ENCODE measurements at regions not wholly inside any gene's neighbourhood (a gene's known extent, or its start where the extent isn't known, plus 50 kb on each side); places are given as distances from the start of the nearest gene placed in this dataset.

DNA sequence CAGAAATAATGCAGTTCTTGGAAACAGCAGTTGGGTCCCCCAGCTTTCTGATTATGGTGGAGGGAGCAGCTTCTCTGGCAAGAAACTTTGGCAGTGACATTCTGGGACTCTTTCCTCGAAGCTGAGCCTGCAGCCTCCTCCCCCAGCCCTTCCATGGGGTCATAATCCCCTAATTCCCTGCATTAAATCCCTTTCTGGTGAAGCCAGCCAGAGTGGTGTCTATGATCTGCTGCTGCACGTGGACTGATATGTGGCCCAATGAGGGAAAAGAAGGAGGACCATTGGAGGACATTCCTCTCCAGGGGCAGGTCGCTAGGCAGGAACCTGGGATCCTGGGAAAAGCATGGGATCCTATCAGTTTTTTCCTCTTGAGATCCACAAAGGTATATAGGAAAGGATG, 470.5 kb downstream of the RPS24 start:
- no peak for DNase-seq

DNA sequence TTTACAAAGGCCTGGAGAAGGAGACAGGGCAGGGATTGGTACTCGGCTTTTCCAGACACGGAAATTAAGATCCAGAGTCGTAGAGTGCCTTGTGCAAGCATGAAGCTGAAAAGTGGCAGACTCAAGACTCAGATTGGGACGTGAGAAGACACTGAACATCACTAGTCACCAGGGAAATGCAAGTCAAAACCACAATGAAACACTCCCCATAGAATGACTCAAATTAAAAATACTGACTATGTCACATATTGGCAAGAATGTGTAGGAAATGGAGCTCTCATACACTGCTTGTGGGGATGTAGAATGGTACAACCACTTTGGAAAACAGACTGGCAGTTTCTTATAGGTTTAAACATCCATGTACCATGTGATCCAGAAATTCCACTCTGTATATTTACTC, 472.0 kb downstream of the RPS24 start:
- no peak for DNase-seq

DNA sequence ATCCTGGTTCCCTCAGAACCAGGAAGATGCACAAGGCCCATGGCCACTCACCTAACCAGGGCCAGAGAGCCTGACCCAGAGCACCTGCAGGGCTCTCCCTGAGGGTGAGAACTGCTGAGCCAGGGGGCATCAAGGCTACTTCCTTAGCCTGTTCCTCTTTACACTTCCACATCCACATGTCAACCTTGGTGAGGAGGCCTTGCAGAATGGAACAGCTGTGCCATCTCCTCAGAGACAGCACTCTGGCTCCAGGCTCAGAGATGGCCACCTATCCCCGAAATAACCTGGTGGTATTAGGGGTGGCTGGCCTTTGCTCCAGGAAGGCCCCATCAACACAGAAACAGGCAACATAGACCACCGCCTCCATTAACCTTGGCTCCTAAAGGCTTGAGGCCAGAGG, 473.0 kb downstream of the RPS24 start:
- DNase-seq, result no peak

DNA sequence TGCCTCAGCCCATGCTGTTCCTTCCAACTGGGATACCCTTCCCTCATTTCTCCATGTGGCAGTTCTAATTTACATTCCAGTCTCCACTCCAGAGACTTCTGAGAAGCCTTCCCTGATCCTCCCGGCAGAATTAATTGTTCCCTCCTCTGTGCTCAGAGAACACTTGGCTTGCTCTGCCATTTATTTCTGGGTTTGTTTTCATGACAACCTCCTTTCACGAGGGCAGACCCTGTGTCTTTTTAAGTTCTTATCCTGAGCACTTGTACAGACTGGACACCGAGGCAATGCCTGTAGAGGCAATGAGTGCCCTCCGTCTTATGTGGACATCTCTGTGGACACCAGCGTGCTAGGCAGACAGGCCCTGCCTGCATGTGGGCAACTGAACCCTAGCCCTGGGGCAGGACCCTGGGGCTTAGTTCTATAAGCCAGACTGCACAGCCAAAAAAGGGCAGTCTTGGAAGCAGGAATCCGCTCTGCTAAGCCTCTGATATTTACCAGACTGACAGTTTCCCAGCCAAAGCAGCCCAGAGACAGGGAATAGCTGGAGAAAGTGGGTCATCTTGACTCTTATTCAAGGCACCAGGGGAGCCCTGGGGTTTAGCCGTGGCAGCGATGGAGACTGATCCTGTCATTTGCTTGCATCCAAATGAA, 474.0 kb downstream of the RPS24 start:
- no peak for DNase-seq

DNA sequence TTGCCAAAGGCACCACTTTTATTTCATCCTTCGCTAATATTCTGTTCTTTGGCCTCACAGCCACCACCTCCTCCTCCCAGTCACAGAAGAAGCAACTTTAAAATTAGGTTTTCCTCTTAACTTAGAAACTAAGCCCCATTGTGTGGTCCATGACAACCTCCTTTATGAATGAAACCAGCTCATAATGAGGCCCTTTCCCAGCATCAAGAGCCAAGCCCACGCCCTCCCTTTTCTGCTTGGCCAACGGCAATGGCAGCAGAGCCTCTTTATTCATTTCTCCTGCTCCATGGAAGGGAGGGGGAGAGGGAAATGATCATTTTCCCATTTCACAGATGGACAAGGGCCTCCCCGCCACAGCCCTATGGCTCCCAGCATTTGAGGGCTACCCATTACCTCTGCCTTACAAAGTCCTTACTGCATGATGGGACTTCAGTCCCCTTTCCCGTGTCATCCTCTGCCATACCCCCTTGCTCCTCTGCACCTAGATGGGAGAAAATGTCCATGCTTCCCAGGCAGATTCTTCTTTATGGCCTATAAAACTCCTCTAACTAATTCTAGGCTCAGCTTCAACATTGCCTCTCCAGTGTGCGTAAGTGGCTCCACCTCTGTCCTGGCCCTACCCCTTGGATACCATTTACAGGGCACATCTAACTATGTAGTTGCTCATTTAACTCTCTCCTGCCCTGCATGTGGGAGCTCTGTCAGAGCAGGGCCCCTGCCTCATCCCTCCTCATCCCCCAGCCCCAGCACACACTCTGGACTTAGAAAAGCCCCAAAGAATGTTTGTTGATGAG, 475.5 kb downstream of the RPS24 start:
- DNase-seq, result no peak

DNA sequence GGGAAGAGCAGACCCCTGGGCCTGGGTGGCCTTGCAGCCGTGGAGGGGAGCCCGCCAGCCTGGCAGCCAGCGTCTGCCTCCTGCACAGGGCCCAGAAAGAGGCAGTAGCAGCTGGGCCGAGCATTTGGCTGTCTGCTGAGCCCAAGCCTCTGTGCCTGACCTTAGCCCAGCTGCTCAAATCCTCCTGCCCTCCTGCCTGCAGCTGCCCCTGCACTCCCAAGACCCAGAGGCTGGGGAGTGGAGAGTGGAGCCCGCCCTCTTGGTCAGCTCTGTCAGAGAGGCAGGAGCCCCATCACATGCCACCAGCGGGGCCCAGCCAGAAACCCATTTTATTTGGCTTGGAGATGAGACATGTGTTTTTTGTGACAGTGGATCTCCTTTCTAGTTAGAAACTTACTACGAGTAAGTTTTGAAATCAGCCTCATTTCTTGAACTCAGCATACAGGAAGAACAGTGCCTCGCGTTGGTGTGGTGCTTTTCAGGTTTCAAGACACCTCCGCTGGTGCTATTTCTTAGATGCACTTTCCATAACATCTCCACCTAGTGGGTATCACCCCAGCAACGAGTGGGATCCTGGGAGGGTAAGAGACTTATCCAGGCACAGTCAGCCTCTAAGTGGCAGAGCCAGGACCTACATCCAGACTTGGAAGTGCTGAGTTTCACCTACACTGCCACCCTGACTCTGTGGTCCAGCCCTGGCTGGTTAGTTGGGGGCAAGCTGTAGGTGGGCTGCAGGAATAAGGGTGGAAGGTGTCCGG, 477.1 kb downstream of the RPS24 start:
- no peak for DNase-seq

DNA sequence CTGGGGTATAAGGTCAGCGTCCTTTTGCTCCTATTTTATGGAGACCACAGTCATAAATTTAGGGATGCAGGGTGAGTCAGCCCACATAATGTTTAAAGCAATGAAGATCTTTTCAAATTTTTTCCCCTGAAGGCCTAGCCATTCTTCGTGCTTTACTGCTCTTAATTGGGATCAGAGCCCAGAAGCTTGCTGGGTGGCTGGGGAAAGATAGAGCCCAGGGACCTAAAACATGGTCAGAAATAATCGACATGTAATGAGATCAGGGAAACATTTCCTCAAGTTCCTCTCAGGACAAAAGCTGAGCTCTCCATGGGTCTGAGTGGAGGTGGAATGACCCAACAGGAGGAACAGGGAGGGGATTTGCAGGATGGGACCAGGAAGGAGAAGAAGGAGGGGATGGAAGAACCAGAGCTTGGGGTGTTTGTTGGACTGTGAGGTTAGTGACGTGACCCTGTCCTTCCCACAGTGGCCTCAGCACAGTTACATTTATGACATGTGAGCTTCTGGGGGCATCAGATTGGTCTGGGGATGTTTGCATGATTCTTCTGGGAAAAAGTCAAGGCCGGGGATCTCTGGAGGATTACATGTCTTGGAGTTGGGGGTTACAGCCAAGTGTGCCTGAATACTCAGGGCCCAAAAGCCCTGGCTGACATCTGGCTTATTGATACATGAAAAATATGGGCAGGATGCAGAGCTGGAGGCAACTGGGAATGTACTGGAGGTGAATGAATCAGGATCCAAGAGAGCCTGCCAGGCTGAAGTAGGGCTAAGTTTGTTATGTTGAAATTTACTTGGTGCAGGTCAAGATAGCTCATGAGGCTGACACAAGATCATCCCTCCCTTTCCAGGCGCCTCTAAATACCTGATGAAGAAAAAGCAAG, 477.9 kb downstream of the RPS24 start:
- no peak for DNase-seq

DNA sequence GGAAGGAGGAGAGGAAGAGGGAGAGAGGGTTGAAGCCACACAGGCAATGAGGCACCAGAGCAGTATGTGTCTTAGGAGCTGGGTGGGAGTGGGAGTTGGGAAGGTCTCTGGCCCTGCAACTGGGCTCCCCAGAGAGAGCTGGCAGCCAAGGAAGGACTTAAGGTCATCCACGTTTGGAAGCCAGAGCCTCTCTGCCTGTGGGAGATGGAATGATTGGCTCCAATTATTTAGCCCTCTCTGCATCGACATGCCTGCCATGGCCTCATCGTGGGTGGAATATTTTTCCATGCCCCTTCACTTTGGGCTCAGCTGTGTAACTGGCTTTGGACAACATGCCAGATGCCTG, 478.5 kb downstream of the RPS24 start:
- no peak for DNase-seq

DNA sequence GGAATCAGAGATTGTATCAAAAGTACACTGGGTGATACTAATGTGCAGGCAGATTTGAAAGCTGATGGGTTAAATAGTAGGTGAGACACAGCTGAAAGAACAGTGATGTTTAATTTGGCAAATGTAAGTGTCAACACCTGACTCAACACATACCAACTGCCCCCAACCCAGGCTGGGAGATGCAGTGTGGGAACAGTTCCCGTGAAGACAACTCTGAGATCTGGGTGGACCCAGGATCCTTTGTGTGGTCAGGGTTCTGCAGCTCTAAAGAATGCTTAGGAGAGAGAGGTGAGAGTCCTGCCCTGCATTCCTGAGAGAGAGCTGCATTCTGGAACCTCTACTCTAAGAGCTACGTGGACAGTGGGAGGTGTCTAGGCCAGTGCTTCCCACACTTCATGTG, 479.7 kb downstream of the RPS24 start:
- no peak for DNase-seq

DNA sequence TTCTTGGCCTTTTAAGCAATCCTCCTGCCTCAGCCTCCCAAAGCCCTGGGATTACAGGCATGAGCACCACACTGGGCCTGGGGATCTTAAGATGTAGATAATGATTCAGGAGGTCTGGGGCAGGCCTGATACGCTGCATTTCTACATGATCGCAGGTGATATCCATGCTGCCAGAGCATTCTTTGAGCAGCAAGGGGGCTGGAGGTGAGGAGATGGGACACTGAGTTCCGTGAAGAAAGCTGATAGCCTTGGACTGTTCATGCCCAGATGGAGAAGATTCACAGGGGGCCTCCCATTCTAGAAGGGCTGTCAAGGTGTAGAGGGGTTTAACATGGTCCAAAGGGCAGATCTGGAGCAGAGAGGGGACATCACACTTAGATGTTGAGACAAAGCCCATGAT, 480.3 kb downstream of the RPS24 start:
- no peak for DNase-seq

DNA sequence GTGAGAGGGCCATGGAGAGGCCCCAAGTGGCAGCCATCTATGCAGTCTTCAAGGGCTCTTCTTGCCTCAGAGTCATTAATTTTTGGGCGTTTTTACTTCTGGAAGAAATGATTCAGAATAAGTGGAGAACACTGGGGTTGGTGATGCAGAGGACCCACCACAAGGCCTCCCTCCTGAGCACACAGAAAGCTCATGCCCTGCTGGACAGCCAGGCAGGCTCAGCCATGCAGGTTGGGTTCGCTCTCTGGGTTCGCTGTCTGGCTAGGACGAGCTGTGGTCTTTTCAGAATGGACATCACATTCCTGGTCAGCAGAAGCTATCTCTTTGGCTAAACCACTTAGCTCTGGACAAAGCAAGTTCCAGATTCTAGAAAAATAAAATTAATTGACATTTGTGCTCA, 480.8 kb downstream of the RPS24 start:
- DNase-seq, result no peak

DNA sequence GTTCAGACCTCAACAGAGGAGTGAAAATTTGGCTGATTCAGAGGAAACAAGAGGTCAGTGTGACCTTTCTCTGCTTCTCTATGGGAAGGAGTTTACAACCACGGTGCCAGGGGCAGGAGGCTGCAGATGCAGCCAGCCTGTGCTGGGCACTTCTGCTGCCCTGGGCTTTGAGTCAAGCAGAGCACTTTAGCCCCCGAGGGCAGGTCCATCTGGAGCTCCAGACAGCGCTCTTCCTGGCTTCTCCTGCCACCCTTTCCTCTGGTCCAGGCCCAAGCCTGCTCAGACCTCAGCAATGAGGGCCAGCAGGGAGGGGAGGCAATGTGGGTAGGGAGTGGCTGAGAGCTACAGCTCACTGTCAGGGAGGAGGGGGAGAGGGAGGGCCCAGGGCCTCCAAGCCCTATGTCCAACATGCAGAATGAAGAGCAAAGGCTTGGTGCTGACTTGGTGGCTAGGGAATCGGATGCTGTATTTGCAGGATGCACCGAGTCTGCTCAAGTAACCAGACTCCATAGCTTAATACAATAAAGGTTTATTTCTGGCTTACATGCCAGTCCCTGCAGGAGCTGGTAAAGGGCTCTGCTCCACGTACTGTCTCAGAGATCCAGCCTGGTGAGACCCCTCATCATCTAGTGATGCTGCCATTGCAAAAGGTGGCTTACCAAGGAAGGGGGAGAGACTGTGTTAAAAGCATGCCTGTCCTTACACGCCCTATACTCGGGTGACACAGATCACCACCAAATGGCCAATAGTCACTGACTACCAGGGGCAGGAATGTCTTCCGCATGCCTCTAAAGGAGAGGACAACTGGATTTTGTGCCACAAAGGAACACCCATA, 481.6 kb downstream of the RPS24 start:
- no peak for DNase-seq

DNA sequence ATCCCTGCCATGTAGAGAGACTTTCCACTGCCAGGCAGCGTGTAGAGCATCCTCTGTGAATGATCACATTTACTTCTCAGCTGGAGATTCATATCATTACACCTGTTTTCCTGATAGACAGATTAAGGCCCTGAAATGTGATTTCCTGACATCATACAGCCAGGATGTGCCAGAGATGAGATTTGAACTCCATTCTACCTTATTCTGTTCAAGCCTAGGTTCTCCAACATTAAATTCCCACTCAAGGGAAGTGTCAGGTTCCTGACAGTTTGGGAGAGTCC, 482.1 kb downstream of the RPS24 start:
- DNase-seq, result no peak

DNA sequence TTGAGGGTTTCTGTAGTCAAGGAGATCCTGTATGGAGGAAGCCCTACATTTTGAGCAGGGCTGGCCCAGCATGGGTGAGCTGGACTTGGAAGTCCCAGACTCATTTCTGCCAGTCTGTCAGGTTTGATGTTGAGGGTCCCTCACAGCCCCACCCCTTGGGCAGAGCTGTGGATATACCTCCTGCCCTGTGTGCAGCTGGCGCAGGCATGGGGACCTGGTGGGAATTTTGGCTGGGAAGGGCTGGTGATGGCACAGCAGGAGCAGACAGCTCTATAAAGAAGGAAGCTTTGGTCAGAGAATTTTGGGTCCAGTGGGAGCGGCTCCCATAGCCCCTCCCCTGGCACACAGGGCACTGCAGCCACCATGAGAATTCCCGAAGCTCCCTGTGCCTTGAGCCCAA, 482.6 kb downstream of the RPS24 start:
- DNase-seq, result no peak

DNA sequence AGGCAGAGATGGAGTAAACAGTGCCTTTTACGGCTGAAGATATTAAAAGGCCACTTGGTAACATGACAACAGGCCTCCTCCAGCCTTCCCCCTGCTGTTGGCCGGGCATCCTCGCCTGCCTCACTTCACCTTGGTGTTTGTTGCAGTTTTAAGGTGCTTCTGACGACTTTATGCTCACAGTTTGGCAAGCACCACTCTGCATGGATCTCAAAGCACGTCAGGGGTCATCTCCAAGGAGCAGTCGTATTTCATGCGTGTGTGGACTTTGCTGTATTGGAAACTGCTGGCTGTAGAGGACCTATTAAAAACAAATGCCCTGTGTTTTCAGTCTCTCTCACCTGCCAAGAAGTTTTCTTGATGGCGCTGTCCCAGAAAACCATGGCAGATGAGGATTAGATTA, 483.1 kb downstream of the RPS24 start:
- DNase-seq, result no peak

DNA sequence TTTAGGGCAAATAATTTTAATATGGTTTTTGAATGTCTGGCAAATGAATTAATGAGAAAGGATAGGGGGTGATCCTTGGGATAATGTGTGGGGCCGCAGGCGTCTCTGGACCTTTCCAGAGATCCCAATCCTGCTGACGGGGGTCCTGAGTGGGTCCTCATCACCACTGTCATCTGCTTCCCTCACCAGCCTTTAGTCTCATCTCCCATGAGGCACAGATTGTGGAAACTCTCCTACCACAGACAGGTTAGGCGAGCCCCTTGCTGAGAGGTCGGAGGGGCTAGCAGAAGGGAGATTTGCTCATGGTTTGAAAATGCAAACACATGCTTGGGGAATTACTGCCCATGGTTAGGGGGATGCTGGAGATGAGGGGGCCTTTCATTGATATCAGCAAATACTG, 484.6 kb downstream of the RPS24 start:
- DNase-seq, result no peak

DNA sequence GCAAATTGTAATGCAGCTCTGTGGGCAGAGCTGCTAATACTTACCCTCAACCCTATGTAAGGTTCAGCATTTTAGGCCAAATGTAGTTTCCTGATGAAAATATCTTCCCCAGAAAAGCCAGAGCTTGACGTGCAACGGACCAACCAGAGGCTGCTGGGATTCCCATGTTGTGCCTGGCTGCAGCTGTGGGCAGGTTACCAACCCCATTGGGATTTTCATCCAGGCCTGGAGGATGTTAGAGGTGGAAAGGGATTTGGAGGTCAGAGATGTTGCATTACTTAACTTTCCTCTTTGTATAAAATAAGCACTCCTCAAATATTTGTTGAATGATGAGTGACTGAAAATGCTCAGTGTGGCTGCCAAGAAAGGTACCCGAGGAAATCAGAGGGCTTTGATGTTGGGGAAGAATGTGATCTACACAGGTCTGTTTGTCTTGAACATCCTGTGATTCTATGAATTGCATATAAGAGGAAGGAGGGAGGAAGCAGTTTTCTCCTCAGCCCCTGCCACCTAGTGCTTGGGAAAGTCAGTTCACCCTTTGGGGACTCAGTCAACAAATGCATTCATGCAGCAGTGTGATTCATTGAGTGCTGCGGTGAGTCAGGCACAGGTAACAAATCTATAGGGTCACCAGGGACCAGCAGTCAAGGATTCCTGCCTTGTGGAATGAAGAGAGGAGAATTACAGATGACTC, 487.2 kb downstream of the RPS24 start:
- no peak for DNase-seq

DNA sequence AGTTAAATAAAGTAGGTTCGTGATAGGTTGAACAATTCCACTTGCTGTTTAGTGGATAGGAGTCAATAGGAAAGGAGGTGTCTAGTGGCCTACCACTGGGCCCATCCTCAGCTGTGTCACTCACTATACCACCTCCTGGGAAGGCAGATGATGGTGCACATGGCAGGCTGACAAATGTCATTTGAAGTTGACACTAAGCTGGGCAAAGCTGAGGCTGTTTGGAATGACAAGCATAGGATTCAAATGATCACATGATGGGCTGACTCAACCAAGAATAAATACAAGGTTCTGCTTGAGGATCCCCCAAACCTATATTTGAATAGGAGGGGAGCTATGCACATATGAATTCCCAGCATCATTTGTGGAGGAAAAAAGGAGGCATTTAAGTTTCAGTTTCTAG, 489.8 kb downstream of the RPS24 start:
- DNase-seq, result no peak

DNA sequence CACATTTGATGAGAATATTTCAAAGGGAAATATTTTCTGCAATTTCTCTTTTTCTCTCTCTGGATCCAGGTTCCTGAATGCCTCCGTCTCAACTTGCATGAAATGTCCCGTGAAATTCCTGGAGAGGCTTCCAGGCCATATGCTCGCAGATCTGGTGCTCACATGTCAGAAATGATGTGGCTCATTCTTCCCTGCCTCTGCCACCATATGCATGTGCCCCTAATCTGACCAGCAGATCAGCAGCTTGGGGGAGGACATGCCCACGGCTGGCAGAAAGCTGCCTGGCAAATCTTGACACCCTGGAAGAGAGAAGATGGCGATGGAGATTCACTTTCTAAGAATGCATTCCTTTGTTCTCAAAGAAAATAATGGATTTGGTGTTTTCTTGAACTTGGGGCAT, 490.7 kb downstream of the RPS24 start:
- no peak for DNase-seq

DNA sequence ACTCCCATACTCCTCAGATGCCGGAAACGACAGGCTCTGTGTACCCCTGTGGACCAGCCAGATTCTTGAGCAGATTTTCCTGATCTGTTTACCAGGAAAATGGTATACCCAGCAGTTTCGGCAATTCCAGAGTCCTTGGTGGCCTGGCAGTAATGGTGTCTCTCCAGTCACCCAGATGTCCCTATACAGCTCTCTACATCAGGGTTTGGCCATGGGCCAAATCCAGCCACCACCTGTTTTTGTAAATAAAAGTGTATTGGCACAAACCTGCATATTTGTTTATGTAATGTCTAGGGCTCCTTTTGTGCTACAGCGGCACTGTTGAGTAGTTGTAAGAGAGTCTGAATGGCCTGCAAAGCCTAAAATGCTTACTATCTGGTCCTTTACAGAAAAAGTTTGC, 491.3 kb downstream of the RPS24 start:
- no peak for DNase-seq

DNA sequence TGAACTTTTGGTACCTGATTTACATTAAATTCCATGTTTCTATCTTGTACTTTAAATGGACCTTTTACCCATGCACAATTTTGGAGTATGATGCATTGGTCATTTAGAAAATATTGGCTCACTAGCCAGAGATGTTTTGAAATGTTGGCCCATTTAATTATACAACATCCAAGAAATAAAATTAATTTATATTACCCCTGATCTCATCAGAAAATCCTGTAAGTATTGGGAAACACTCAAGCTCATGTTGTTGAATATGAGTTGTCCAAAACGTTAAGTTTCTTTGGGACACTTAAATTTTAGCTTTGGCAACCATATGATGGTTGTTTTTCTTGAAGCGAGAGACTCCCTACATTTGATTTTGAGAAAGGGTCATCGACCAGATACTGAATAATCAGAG, 492.7 kb downstream of the RPS24 start:
- DNase-seq, result no peak

DNA sequence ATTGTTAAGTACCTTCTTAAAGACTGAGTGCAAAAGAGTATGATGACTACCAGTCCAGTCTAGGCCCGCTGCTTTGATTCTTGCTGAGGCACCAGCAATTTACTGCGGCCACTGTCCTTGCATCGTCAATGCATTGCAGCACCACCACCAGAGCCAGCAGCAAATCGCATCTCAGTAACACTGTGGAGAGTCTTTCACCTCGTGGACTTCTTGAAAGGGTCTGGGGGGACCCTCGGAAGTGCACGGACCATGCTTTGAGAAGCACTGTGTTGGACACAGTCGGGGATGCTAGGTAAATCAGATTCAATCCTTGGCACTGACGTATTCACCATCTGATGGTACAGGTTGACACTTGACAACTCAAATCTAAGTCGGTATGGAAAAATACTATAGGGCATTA, 493.6 kb downstream of the RPS24 start:
- DNase-seq, result no peak
